Astrocyte (in vitro differentiated cells and primary cell): ENCODE measurements at regions not wholly inside any gene's neighbourhood (a gene's known extent, or its start where the extent isn't known, plus 50 kb on each side); places are given as distances from the start of the nearest gene placed in this dataset.
A peak's percentile ranks its signal among the peaks of the same experiment; 100 is the strongest.

Experiments
- DNase-seq: peaks from one replicate; pipeline ENCODE4 v3.0.0-alpha.2; 2010; ENCODE audit warnings: low read depth
- FAIRE-seq: peaks from 2 replicates; lab custom pipeline; 2011; peaks lifted over from hg19 to GRCh38; lab: Jason Lieb, UNC
- H2AFZ ChIP-seq: 2 replicates; pipeline ENCODE4 v1.6.0; 2012; ENCODE audit warnings: low read depth, low read length, inconsistent platforms
- H3K27ac ChIP-seq: 2 replicates; pipeline ENCODE4 v1.5.1; 2011; ENCODE audit warnings: low read depth, low read length, inconsistent platforms
- H3K27me3 ChIP-seq: 2 replicates; pipeline ENCODE4 v1.6.0; 2011; ENCODE audit warnings: low read length, inconsistent platforms; ENCODE audit not compliant: insufficient read depth
- H3K36me3 ChIP-seq: 2 replicates; pipeline ENCODE4 v1.5.1; 2011; ENCODE audit warnings: low read length, inconsistent platforms; ENCODE audit not compliant: insufficient read depth
- H3K4me1 ChIP-seq: 2 replicates; pipeline ENCODE4 v1.5.1; 2011; ENCODE audit warnings: low read length, inconsistent platforms; ENCODE audit not compliant: insufficient read depth
- H3K4me2 ChIP-seq: 2 replicates; pipeline ENCODE4 v1.6.0; 2012; ENCODE audit warnings: low read length, inconsistent platforms
- H3K4me3 ChIP-seq: 2 replicates; pipeline ENCODE4 v1.5.1; 2011; ENCODE audit warnings: low read depth, mild to moderate bottlenecking, low read length, inconsistent platforms; ENCODE audit not compliant: insufficient read depth
- H3K79me2 ChIP-seq: 2 replicates; pipeline ENCODE4 v1.6.0; 2012; ENCODE audit warnings: mild to moderate bottlenecking, low read length, inconsistent platforms; ENCODE audit not compliant: insufficient read depth
- H3K9ac ChIP-seq: 2 replicates; pipeline ENCODE4 v1.6.0; 2012; ENCODE audit warnings: mild to moderate bottlenecking, low read length, inconsistent platforms
- H3K9me3 ChIP-seq: 2 replicates; pipeline ENCODE4 v1.5.1; 2012; ENCODE audit warnings: low read depth, mild to moderate bottlenecking, low read length, inconsistent platforms; ENCODE audit not compliant: insufficient read depth
- H4K20me1 ChIP-seq: 2 replicates; pipeline ENCODE4 v1.6.0; 2012; ENCODE audit warnings: low read length, inconsistent platforms; ENCODE audit not compliant: insufficient read depth
- H3K27ac Mint-ChIP-seq: one replicate; pipeline ENCODE4 v1.8.0; 2021; ENCODE audit warnings: mild to moderate bottlenecking, mixed read lengths; ENCODE audit not compliant: unreplicated experiment
- H3K27me3 Mint-ChIP-seq: one replicate; pipeline ENCODE4 v1.8.0; 2021; ENCODE audit warnings: low read depth, mixed read lengths; ENCODE audit not compliant: unreplicated experiment
- H3K36me3 Mint-ChIP-seq: one replicate; pipeline ENCODE4 v1.8.0; 2021; ENCODE audit warnings: low read depth, mixed read lengths; ENCODE audit not compliant: unreplicated experiment
- H3K4me1 Mint-ChIP-seq: one replicate; pipeline ENCODE4 v1.8.0; 2021; ENCODE audit warnings: low read depth, mixed read lengths; ENCODE audit not compliant: unreplicated experiment
- H3K4me3 Mint-ChIP-seq: one replicate; pipeline ENCODE4 v1.8.0; 2021; ENCODE audit warnings: mild to moderate bottlenecking, moderate library complexity, mixed read lengths; ENCODE audit not compliant: unreplicated experiment
- H3K9me3 Mint-ChIP-seq: one replicate; pipeline ENCODE4 v1.8.0; 2021; ENCODE audit warnings: mild to moderate bottlenecking, mixed read lengths; ENCODE audit not compliant: unreplicated experiment
- CTCF ChIP-seq: IDR thresholded peaks from 2 replicates; pipeline ENCODE4 v1.5.1; 2011; ENCODE audit warnings: low read depth, mild to moderate bottlenecking, inconsistent platforms, low read length, moderate library complexity; ENCODE audit not compliant: insufficient read depth
- EZH2 ChIP-seq: IDR thresholded peaks from 2 replicates; pipeline ENCODE4 v1.6.1; 2012; ENCODE audit warnings: mild to moderate bottlenecking, low read length, inconsistent platforms; ENCODE audit not compliant: insufficient read depth

- Mint-ChIP-seq H3K36me3 (no peaks in the 10 kb centered on the region), H3K27ac (no peak overlapping the region), H3K27me3 (no peaks in the 10 kb centered on the region), H3K9me3 (no peaks in the 10 kb centered on the region), H3K4me3 (no peak overlapping the region), H3K4me1 (peaks cover 2% of the 10 kb centered on the region)
- TF ChIP-seq EZH2 (no peak), CTCF (peak; percentile 65)
- no peaks in the 10 kb centered on the region for H3K9me3 ChIP-seq
- peak; percentile 50 for DNase-seq
- no peaks in the 10 kb centered on the region for H4K20me1 ChIP-seq
- no peaks in the 10 kb centered on the region for H3K36me3 ChIP-seq
- H2AFZ ChIP-seq: no peak overlapping the region
- H3K79me2 ChIP-seq: no peaks in the 10 kb centered on the region
- no peak overlapping the region for H3K4me2 ChIP-seq
- H3K4me3 ChIP-seq: no peak overlapping the region
- no peak overlapping the region for H3K9ac ChIP-seq
- H3K27me3 ChIP-seq: no peaks in the 10 kb centered on the region
- no peak overlapping the region for H3K27ac ChIP-seq
- peak; percentile 81 for FAIRE-seq
- no peaks in the 10 kb centered on the region for H3K4me1 ChIP-seq
These were observed 365.8 kb upstream of the HSF2 start for GRCh38 chr6:122033564-122034181.

- H3K27ac Mint-ChIP-seq: no peak overlapping the region
- TF ChIP-seq EZH2: no peak
- no peak for TF ChIP-seq CTCF
- FAIRE-seq: no peak
These were observed 364.3 kb upstream of the HSF2 start for GRCh38 chr6:122035173-122035572.

GRCh38 chr6:122040261-122040660, 359.2 kb upstream of the HSF2 start:
- Histone ChIP-seq H3K27me3 (no peaks in the 10 kb centered on the region), H3K4me1 (no peaks in the 10 kb centered on the region), H3K36me3 (no peaks in the 10 kb centered on the region), H3K4me3 (no peak overlapping the region), H3K4me2 (no peak overlapping the region), H3K27ac (no peak overlapping the region), H3K9me3 (no peaks in the 10 kb centered on the region), H3K79me2 (no peaks in the 10 kb centered on the region), H3K9ac (no peak overlapping the region), H2AFZ (no peak overlapping the region), H4K20me1 (no peaks in the 10 kb centered on the region)
- TF ChIP-seq CTCF (no peak), EZH2 (no peak)
- Mint-ChIP-seq H3K27me3 (no peaks in the 10 kb centered on the region), H3K36me3 (no peaks in the 10 kb centered on the region), H3K27ac (no peak overlapping the region), H3K4me3 (no peak overlapping the region), H3K4me1 (peaks cover 4% of the 10 kb centered on the region), H3K9me3 (no peaks in the 10 kb centered on the region)
- no peak for FAIRE-seq
- DNase-seq: no peak

More at GRCh38 chr6:122035173-122035572, 364.3 kb upstream of the HSF2 start:
- Mint-ChIP-seq H3K27me3 (no peaks in the 10 kb centered on the region), H3K4me1 (peaks cover 2% of the 10 kb centered on the region), H3K9me3 (no peaks in the 10 kb centered on the region), H3K4me3 (no peak overlapping the region), H3K36me3 (no peaks in the 10 kb centered on the region)
- H3K36me3 ChIP-seq: no peaks in the 10 kb centered on the region
- no peak overlapping the region for H3K9ac ChIP-seq
- H3K4me3 ChIP-seq: no peak overlapping the region
- H2AFZ ChIP-seq: no peak overlapping the region
- H4K20me1 ChIP-seq: no peaks in the 10 kb centered on the region
- no peaks in the 10 kb centered on the region for H3K9me3 ChIP-seq
- H3K27ac ChIP-seq: no peak overlapping the region
- H3K4me1 ChIP-seq: no peaks in the 10 kb centered on the region
- no peaks in the 10 kb centered on the region for H3K27me3 ChIP-seq
- H3K4me2 ChIP-seq: no peak overlapping the region
- H3K79me2 ChIP-seq: no peaks in the 10 kb centered on the region
- no peak for DNase-seq
